OCI-LY1 (cell line): ENCODE measurements at regions not wholly inside any gene's neighbourhood (a gene's known extent, or its start where the extent isn't known, plus 50 kb on each side); places are given as distances from the start of the nearest gene placed in this dataset.

Experiments used
- H2AFZ ChIP-seq: fragments of 200-600 bp; sonication (generic), shearing (Covaris generic); 2 replicates; pipeline ENCODE4 v1.6.0; 2014; ENCODE audit warnings: antibody characterized with exemption, mild to moderate bottlenecking, low read length
- H3F3A ChIP-seq: fragments of 200-600 bp; sonication (generic), shearing (Covaris generic); 2 replicates; pipeline ENCODE4 v1.6.0; 2014; ENCODE audit warnings: mild to moderate bottlenecking, antibody characterized with exemption, low read length, moderate library complexity; ENCODE audit not compliant: insufficient read depth
- H3K27ac ChIP-seq: fragments of 200-600 bp; sonication (generic); 2 replicates; pipeline ENCODE4 v1.5.1; 2014; ENCODE audit warnings: low read length, mixed run types, mild to moderate bottlenecking, low read depth; ENCODE audit not compliant: poor library complexity, severe bottlenecking
- H3K27me3 ChIP-seq: fragments of 200-600 bp; sonication (generic); 2 replicates; pipeline ENCODE4 v1.6.0; 2014; ENCODE audit warnings: antibody characterized with exemption, mild to moderate bottlenecking, low read length, moderate library complexity; ENCODE audit not compliant: insufficient read depth
- H3K36me3 ChIP-seq: fragments of 200-600 bp; sonication (generic); 2 replicates; pipeline ENCODE4 v1.6.1; 2014; ENCODE audit warnings: mild to moderate bottlenecking, antibody characterized with exemption, low read length, moderate library complexity, mixed read lengths; ENCODE audit not compliant: insufficient read depth
- H3K4me1 ChIP-seq: fragments of 200-600 bp; sonication (generic); 2 replicates; pipeline ENCODE4 v1.5.1; 2014; ENCODE audit warnings: mild to moderate bottlenecking, low read length, moderate library complexity; ENCODE audit not compliant: insufficient read depth, severe bottlenecking
- H3K4me2 ChIP-seq: fragments of 200-600 bp; sonication (generic), shearing (Covaris generic); 2 replicates; pipeline ENCODE4 v1.6.1; 2014; ENCODE audit warnings: low read length
- H3K4me3 ChIP-seq: fragments of 200-600 bp; sonication (generic); 2 replicates; pipeline ENCODE4 v1.5.1; 2014; ENCODE audit warnings: low read length, low read depth, mild to moderate bottlenecking, mixed read lengths; ENCODE audit not compliant: poor library complexity, severe bottlenecking
- H3K79me2 ChIP-seq: fragments of 200-600 bp; shearing (Covaris generic); 2 replicates; pipeline ENCODE4 v1.6.1; 2016; ENCODE audit warnings: mixed run types, low read length, mixed read lengths; ENCODE audit not compliant: insufficient read depth
- H3K9ac ChIP-seq: fragments of 200-600 bp; sonication (generic), shearing (Covaris generic); 2 replicates; pipeline ENCODE4 v1.6.1; 2014; ENCODE audit warnings: mild to moderate bottlenecking, low read length, mixed read lengths
- H3K9me2 ChIP-seq: fragments of 200-600 bp; sonication (generic), shearing (Covaris generic); 2 replicates; pipeline ENCODE4 v1.6.1; 2014; ENCODE audit warnings: low read depth, mild to moderate bottlenecking, low read length, mixed read lengths
- H3K9me3 ChIP-seq: fragments of 200-600 bp; shearing (Covaris generic); 2 replicates; pipeline ENCODE4 v1.6.1; 2014; ENCODE audit warnings: low read length, mixed read lengths
- H4K20me1 ChIP-seq: fragments of 200-600 bp; sonication (generic), shearing (Covaris generic); 2 replicates; pipeline ENCODE4 v1.6.0; 2016; ENCODE audit warnings: mild to moderate bottlenecking, low read length; ENCODE audit not compliant: insufficient read depth
- EZH2 ChIP-seq: fragments of 200-600 bp; sonication (generic), shearing (Covaris generic); IDR thresholded peaks from 2 replicates; pipeline ENCODE4 v1.8.0; 2017; ENCODE audit warnings: borderline replicate concordance, mixed run types, mild to moderate bottlenecking, antibody characterized with exemption, low read length, moderate library complexity, mixed read lengths
- TF ChIP-seq, protein P1 (sequence below): fragments of 200-600 bp; sonication (generic), shearing (Covaris generic); IDR thresholded peaks from 2 replicates; pipeline ENCODE4 v1.5.1; 2017; ENCODE audit warnings: mild to moderate bottlenecking, antibody characterized with exemption, low read length, moderate library complexity, mixed read lengths

DNA sequence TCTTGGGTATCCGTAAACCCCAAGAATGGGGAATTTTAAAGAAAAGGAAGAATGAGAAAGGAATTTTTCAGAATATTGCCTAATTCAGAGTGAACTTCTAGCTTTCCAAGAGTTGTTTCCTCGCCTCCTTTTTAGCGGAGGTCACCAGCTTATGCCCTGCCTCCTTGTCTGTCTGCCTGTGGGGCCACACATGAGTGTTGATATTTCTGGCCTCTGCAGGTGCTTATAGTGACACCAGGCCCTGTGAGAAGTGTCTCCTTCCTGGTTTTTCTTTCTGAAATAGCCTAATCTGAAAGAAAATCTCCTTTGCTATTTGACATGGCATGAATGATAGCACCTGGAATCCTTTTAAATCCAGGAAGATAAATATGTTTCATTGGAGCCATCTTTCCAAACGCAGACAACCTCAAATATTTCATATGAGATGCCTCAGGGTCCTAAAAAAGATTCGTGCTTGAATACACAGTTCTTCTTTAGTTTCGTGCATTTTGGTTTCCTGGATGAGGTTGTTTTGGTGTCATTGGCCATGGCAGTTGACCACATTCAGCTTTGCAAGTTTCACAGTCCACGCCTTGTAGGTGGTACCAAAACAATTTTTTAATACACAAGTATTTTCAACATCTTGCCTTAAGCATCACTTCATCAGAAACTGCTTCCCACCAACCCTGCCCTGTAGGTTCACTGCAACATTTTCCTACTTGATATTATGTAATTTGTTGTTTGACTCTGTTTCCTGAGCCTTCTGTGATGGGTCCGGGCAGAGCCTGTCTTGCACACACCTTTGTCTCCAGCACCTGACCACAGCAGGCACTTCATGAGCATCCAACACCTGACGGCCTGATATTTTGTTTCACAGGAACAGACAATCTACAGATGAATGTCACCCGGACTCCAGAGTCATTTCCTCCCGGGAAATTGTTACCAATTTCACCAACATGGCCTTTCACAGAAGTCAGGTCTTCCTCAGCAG, 159.4 kb downstream of the C11orf91 start:
- Histone ChIP-seq H3K9me2 (no peaks in the 10 kb centered on the region), H3K27me3 (no peaks in the 10 kb centered on the region), H3K36me3 (no peaks in the 10 kb centered on the region), H2AFZ (no peak overlapping the region), H4K20me1 (no peaks in the 10 kb centered on the region), H3K79me2 (no peaks in the 10 kb centered on the region), H3K9ac (no peak overlapping the region), H3F3A (no peaks in the 10 kb centered on the region), H3K9me3 (no peaks in the 10 kb centered on the region), H3K4me3 (no peak overlapping the region), H3K4me2 (no peak overlapping the region), H3K4me1 (no peaks in the 10 kb centered on the region), H3K27ac (no peak overlapping the region)
- TF ChIP-seq, protein P1, sequence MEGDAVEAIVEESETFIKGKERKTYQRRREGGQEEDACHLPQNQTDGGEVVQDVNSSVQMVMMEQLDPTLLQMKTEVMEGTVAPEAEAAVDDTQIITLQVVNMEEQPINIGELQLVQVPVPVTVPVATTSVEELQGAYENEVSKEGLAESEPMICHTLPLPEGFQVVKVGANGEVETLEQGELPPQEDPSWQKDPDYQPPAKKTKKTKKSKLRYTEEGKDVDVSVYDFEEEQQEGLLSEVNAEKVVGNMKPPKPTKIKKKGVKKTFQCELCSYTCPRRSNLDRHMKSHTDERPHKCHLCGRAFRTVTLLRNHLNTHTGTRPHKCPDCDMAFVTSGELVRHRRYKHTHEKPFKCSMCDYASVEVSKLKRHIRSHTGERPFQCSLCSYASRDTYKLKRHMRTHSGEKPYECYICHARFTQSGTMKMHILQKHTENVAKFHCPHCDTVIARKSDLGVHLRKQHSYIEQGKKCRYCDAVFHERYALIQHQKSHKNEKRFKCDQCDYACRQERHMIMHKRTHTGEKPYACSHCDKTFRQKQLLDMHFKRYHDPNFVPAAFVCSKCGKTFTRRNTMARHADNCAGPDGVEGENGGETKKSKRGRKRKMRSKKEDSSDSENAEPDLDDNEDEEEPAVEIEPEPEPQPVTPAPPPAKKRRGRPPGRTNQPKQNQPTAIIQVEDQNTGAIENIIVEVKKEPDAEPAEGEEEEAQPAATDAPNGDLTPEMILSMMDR, result no peak
- no peak for TF ChIP-seq EZH2

DNA sequence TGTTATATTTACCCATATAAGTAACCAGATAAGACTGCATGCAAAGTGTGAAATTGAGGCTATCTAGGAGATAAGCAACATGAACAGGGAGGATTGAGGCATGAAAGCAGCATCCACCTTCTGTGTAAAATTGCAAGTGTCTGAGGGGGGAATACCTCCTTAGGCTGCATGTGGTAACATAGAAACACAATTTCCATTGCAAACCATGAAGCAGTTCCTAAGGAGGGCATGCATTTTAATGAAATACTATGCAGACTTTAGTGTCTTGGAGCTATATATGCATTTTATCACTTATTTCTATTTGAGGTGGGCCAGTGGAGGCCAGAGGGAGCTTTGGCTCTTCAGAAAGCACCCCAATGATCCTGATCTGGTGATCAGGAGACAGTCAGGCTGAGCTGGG, 160.2 kb downstream of the C11orf91 start:
- Histone ChIP-seq H3K9me3 (no peaks in the 10 kb centered on the region), H4K20me1 (no peaks in the 10 kb centered on the region), H3K9ac (no peak overlapping the region), H3K9me2 (no peaks in the 10 kb centered on the region), H3F3A (no peaks in the 10 kb centered on the region), H3K27ac (no peak overlapping the region), H3K4me3 (no peak overlapping the region), H2AFZ (no peak overlapping the region), H3K79me2 (no peaks in the 10 kb centered on the region), H3K4me2 (no peak overlapping the region), H3K27me3 (no peaks in the 10 kb centered on the region), H3K36me3 (no peaks in the 10 kb centered on the region), H3K4me1 (no peaks in the 10 kb centered on the region)
- TF ChIP-seq, protein P1, result no peak
- no peak for TF ChIP-seq EZH2

DNA sequence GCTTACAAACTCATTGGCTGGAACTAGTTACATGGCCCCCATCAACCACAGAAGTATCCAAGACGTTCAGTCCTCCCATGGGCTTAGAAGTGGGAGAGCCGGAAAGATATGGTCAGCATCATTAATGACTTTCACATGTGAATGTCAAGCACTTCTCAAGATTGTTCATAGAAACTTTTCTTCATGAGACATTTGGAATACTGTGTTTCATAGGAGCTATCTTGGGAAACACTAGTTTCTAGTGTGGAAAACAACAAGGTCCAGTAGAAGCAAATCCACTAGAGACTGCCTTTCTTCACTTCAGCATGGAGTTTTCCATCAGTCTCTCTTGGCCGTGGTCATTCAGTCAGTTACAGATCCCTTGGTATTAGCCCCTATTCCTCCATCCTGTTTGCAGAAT, 160.9 kb downstream of the C11orf91 start:
- Histone ChIP-seq H4K20me1 (no peaks in the 10 kb centered on the region), H3K4me1 (no peaks in the 10 kb centered on the region), H3K79me2 (no peaks in the 10 kb centered on the region), H3K4me2 (no peak overlapping the region), H3K27me3 (0 out of 2 replicates have a peak, but pooled peaks cover 3% of the 10 kb centered on the region), H3K27ac (no peak overlapping the region), H3F3A (no peaks in the 10 kb centered on the region), H3K9me3 (no peaks in the 10 kb centered on the region), H3K9me2 (no peaks in the 10 kb centered on the region), H2AFZ (no peak overlapping the region), H3K36me3 (no peaks in the 10 kb centered on the region), H3K4me3 (no peak overlapping the region), H3K9ac (no peak overlapping the region)
- TF ChIP-seq EZH2, result no peak
- TF ChIP-seq, protein P1, result no peak
